H1 (cell line): ENCODE measurements at regions not wholly inside any gene's neighbourhood (a gene's known extent, or its start where the extent isn't known, plus 50 kb on each side); places are given as distances from the start of the nearest gene placed in this dataset.

Experiments used
- BACH1 ChIP-seq: IDR thresholded peaks from 2 replicates; pipeline ENCODE4 v1.6.1; 2012; ENCODE audit warnings: low read length, improper control_type of control experiment
- CHD1 ChIP-seq: IDR thresholded peaks from 2 replicates; pipeline ENCODE4 v1.6.1; 2012; ENCODE audit warnings: low read depth, low read length, improper control_type of control experiment
- CHD7 ChIP-seq: fragments of 300-600 bp; sonication (generic); IDR thresholded peaks from 2 replicates; pipeline ENCODE4 v1.7.1; 2012; ENCODE audit warnings: low read length, moderate library complexity, mild to moderate bottlenecking, inconsistent platforms; ENCODE audit not compliant: insufficient replicate concordance
- FOSL1 ChIP-seq: IDR thresholded peaks from 2 replicates; pipeline ENCODE4 v1.6.1; 2011; ENCODE audit warnings: mild to moderate bottlenecking, low read depth, low read length, moderate library complexity; ENCODE audit not compliant: insufficient read depth
- GABPA ChIP-seq: IDR thresholded peaks from 2 replicates; pipeline ENCODE4 v1.6.1; 2011; ENCODE audit warnings: mild to moderate bottlenecking, low read length, moderate library complexity, borderline replicate concordance; ENCODE audit not compliant: insufficient read depth
- GTF2F1 ChIP-seq: IDR thresholded peaks from 2 replicates; pipeline ENCODE4 v1.6.1; 2012; ENCODE audit warnings: low read depth, low read length, improper control_type of control experiment, borderline replicate concordance
- HDAC2 ChIP-seq, 2 experiments: fragments of 300-600 bp in 1 of 2; sonication (generic) in 1 of 2; IDR thresholded peaks; 2 replicates each; pipeline ENCODE4 v1.6.1; 2011 to 2012; ENCODE audit warnings: low read depth in 2 of 2, low read length in 2 of 2, mild to moderate bottlenecking in 2 of 2, moderate library complexity in 2 of 2, borderline replicate concordance in 1 of 2, inconsistent platforms in 1 of 2
- JUND ChIP-seq: IDR thresholded peaks from 2 replicates; pipeline ENCODE4 v1.6.1; 2011; ENCODE audit warnings: mild to moderate bottlenecking, improper control_type of control experiment, low read length
- KDM4A ChIP-seq: IDR thresholded peaks from one replicate; pipeline ENCODE4 v1.7.1; 2012; ENCODE audit warnings: low read depth, mild to moderate bottlenecking, moderate library complexity, low read length, inconsistent platforms; ENCODE audit not compliant: severe bottlenecking
- NRF1 ChIP-seq: IDR thresholded peaks from 2 replicates; pipeline ENCODE4 v1.6.1; 2011; ENCODE audit warnings: mild to moderate bottlenecking, low read depth, low read length, improper control_type of control experiment
- SIX5 ChIP-seq: IDR thresholded peaks from 2 replicates; pipeline ENCODE4 v1.6.1; 2011; ENCODE audit warnings: mild to moderate bottlenecking, low read depth, low read length
- TEAD4 ChIP-seq: IDR thresholded peaks from 2 replicates; pipeline ENCODE4 v1.6.1; 2012; ENCODE audit warnings: low read depth, low read length, inconsistent platforms, mixed read lengths
- YY1 ChIP-seq: IDR thresholded peaks from 2 replicates; pipeline ENCODE4 v1.6.1; 2011; ENCODE audit warnings: low read depth, mild to moderate bottlenecking, low read length

DNA sequence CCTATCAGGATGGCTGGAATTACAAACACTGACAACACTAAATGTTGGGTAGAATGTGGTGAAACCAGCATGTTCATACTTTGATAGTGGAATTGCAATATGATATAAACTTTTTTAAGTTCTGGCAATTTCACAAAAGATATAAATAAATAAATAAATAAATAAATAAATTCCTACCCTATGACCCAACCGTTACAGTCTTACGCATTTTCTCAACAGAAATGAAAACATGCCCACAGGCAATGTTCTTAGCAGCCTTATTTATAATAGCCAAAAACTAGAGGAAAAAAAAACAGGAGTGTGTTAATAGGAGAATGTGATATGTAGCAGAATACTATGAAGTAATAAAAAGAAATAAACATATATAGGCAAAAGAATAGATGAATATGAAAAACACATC, 318.9 kb downstream of the IPMK start (continued):
- TF ChIP-seq CHD7 = no peak
- TF ChIP-seq BACH1 = no peak
- no peak for TF ChIP-seq SIX5
- TF ChIP-seq HDAC2 (IDR thresholded peaks at IDR 0.05; ENCODE audit: borderline replicate concordance in 1 of 2, low read depth in 2 of 2, low read length in 2 of 2) = no peak
- no peak for TF ChIP-seq GTF2F1
- TF ChIP-seq CHD1 = no peak
- TF ChIP-seq YY1 = no peak
- no peak for TF ChIP-seq FOSL1
- no peak for TF ChIP-seq NRF1
- TF ChIP-seq GABPA = no peak
- TF ChIP-seq KDM4A = no peak
- TF ChIP-seq TEAD4 = no peak
- TF ChIP-seq JUND = no peak
